GM12872 (cell line): ENCODE measurements at regions not wholly inside any gene's neighbourhood (a gene's known extent, or its start where the extent isn't known, plus 50 kb on each side); places are given as distances from the start of the nearest gene placed in this dataset.

Experiments used
- CTCF ChIP-seq: IDR thresholded peaks from 3 replicates; pipeline ENCODE4 v1.5.1; 2011; ENCODE audit warnings: low read depth, mild to moderate bottlenecking, low read length, moderate library complexity; ENCODE audit not compliant: insufficient read depth

GRCh38 chr3:5709714-5710113 lies 522.2 kb downstream of the EDEM1 start:
- TF ChIP-seq CTCF, result no peak

GRCh38 chr3:5710718-5711117 lies 523.2 kb downstream of the EDEM1 start:
- no peak for TF ChIP-seq CTCF

- no peak for TF ChIP-seq CTCF
These were observed 529.7 kb downstream of the EDEM1 start for GRCh38 chr3:5717254-5717653.

- no peak for TF ChIP-seq CTCF
These were observed 538.3 kb downstream of the EDEM1 start for GRCh38 chr3:5725801-5726200.

- no peak for TF ChIP-seq CTCF
These were observed 539.1 kb downstream of the EDEM1 start for GRCh38 chr3:5726621-5727020.

- no peak for TF ChIP-seq CTCF
These were observed 540.4 kb downstream of the EDEM1 start for GRCh38 chr3:5727743-5728484.

- peak; percentile 24; the same call in 1 of the 3 replicates for TF ChIP-seq CTCF
These were observed 542.3 kb downstream of the EDEM1 start for GRCh38 chr3:5729852-5730251.
